ENCODE measurements at regions not wholly inside any gene's neighbourhood (a gene's known extent, or its start where the extent isn't known, plus 50 kb on each side); places are given as distances from the start of the nearest gene placed in this dataset.
"Not testable (repeated sequence)": the region's sequence is repeated elsewhere in the genome, so short reads cannot be mapped to it uniquely, and the experiment has no call there.

GRCh38 chr10:45548068-45548467 lies 124.5 kb downstream of the ZFAND4 start:
- no peak for DNase-seq (ENCODE audit: low read depth)
- POLR2A ChIA-PET: no interaction called here
- Histone ChIP-seq H3K4me3 (ENCODE audit: low read depth, low read length) (no peak overlapping the region), H3K36me3 (ENCODE audit: control insufficient read depth, insufficient read depth, low read length) (no peaks in the 10 kb centered on the region), H3K27me3 (ENCODE audit: control insufficient read depth, insufficient read depth, low read length) (no peaks in the 10 kb centered on the region)
- TF ChIP-seq CTCF (IDR thresholded peaks at IDR 0.05; ENCODE audit: insufficient read depth, low read depth, low read length): no peak
- CTCF ChIA-PET: no interaction called here

- H3K4me3 ChIP-seq (ENCODE audit: low read depth, low read length): no peak overlapping the region
- no peak for DNase-seq (ENCODE audit: low read depth)
- H3K27me3 ChIP-seq (ENCODE audit: control insufficient read depth, insufficient read depth, low read length): no peaks in the 10 kb centered on the region
- POLR2A ChIA-PET: no interaction called here
- CTCF ChIA-PET: interaction anchor here (1.6 kb wide), 1 partner anchor 14 kb away, joined by 7 read pairs; no protein-coding TSS in a partner anchor
- H3K36me3 ChIP-seq (ENCODE audit: control insufficient read depth, insufficient read depth, low read length): no peaks in the 10 kb centered on the region
- TF ChIP-seq CTCF (IDR thresholded peaks at IDR 0.05; ENCODE audit: insufficient read depth, low read depth, low read length): no peak
Measured at GRCh38 chr10:45547207-45547606, 125.4 kb downstream of the ZFAND4 start.

- ChIA-PET POLR2A (no interaction called here), CTCF (interaction anchor here (0.9 kb wide), 1 partner anchor 8 kb away, joined by 5 read pairs; no protein-coding TSS in a partner anchor)
- H3K36me3 ChIP-seq (ENCODE audit: control insufficient read depth, insufficient read depth, low read length): no peaks in the 10 kb centered on the region
- no peaks in the 10 kb centered on the region for H3K27me3 ChIP-seq (ENCODE audit: control insufficient read depth, insufficient read depth, low read length)
- DNase-seq (ENCODE audit: low read depth): no peak
- no peak overlapping the region for H3K4me3 ChIP-seq (ENCODE audit: low read depth, low read length)
- no peak for TF ChIP-seq CTCF (IDR thresholded peaks at IDR 0.05; ENCODE audit: insufficient read depth, low read depth, low read length)
Measured at GRCh38 chr10:45545150-45545549, 127.4 kb downstream of the ZFAND4 start.

GRCh38 chr10:45544191-45544590 lies 128.4 kb downstream of the ZFAND4 start:
- CTCF ChIA-PET: no interaction called here
- TF ChIP-seq CTCF (IDR thresholded peaks at IDR 0.05; ENCODE audit: insufficient read depth, low read depth, low read length): no peak
- POLR2A ChIA-PET: no interaction called here
- Histone ChIP-seq H3K4me3 (ENCODE audit: low read depth, low read length) (no peak overlapping the region), H3K27me3 (ENCODE audit: control insufficient read depth, insufficient read depth, low read length) (no peaks in the 10 kb centered on the region), H3K36me3 (ENCODE audit: control insufficient read depth, insufficient read depth, low read length) (no peaks in the 10 kb centered on the region)
- DNase-seq (ENCODE audit: low read depth): no peak

GRCh38 chr10:45541032-45541431 lies 131.5 kb downstream of the ZFAND4 start:
- H3K4me3 ChIP-seq (ENCODE audit: low read depth, low read length); POLR2A ChIA-PET; DNase-seq (ENCODE audit: low read depth); H3K27me3 ChIP-seq (ENCODE audit: control insufficient read depth, insufficient read depth, low read length); H3K36me3 ChIP-seq (ENCODE audit: control insufficient read depth, insufficient read depth, low read length); CTCF ChIA-PET: not testable (repeated sequence)

- H3K27me3 ChIP-seq (ENCODE audit: control insufficient read depth, insufficient read depth, low read length); DNase-seq (ENCODE audit: low read depth); H3K4me3 ChIP-seq (ENCODE audit: low read depth, low read length); H3K36me3 ChIP-seq (ENCODE audit: control insufficient read depth, insufficient read depth, low read length); CTCF ChIA-PET; POLR2A ChIA-PET: not testable (repeated sequence)
Measured at GRCh38 chr10:45540589-45540988, 132.0 kb downstream of the ZFAND4 start.

- CTCF ChIA-PET; H3K36me3 ChIP-seq (ENCODE audit: control insufficient read depth, insufficient read depth, low read length); H3K4me3 ChIP-seq (ENCODE audit: low read depth, low read length); H3K27me3 ChIP-seq (ENCODE audit: control insufficient read depth, insufficient read depth, low read length); DNase-seq (ENCODE audit: low read depth); POLR2A ChIA-PET: not testable (repeated sequence)
Measured at GRCh38 chr10:45539569-45539968, 133.0 kb downstream of the ZFAND4 start.
